Thoracic aorta (tissue), 2 donors: ENCODE measurements at regions not wholly inside any gene's neighbourhood (a gene's known extent, or its start where the extent isn't known, plus 50 kb on each side); places are given as distances from the start of the nearest gene placed in this dataset.

Experiments
- ATAC-seq: fragments of 150-250 bp; one replicate; pipeline ENCODE4 v1.8.0; 2017; ENCODE audit warnings: low read depth; ENCODE audit not compliant: insufficient number of reproducible peaks, low FRiP score
- DNase-seq: peaks from one replicate; pipeline ENCODE4 v3.0.0-alpha.2; 2020; ENCODE audit warnings: low spot score
- H3K27ac ChIP-seq, 2 donors: fragments of 200-600 bp; sonication (generic); 1 replicate in 1 of 2; 2 replicates in 1 of 2; pipeline ENCODE4 v1.5.1; 2016; ENCODE audit warnings: mild to moderate bottlenecking in 2 of 2, moderate library complexity in 2 of 2
- H3K27me3 ChIP-seq: fragments of 200-600 bp; sonication (generic); replicated peaks from 2 replicates; pipeline ENCODE4 v1.6.0; 2016; ENCODE audit warnings: mild to moderate bottlenecking; ENCODE audit not compliant: insufficient read depth
- H3K36me3 ChIP-seq: fragments of 200-600 bp; sonication (generic); one replicate; pipeline ENCODE4 v1.5.1; 2016
- H3K4me1 ChIP-seq, 2 donors: fragments of 200-600 bp; sonication (generic); 1 replicate in 1 of 2; 2 replicates in 1 of 2; pipeline versions ENCODE4 v1.5.1 to v1.6.0; 2016; ENCODE audit warnings: low read depth in 2 of 2, mild to moderate bottlenecking in 1 of 2; ENCODE audit not compliant: control insufficient read depth in 1 of 2
- H3K4me3 ChIP-seq: fragments of 200-600 bp; sonication (generic); 2 replicates; pipeline ENCODE4 v1.5.1; 2016; ENCODE audit warnings: mild to moderate bottlenecking
- H3K9me3 ChIP-seq: fragments of 200-600 bp; sonication (generic); 2 replicates; pipeline ENCODE4 v1.5.1; 2016
- CTCF ChIP-seq: fragments of 200-600 bp; sonication (generic); IDR thresholded peaks from one replicate; pipeline ENCODE4 v1.5.1; 2019; ENCODE audit warnings: antibody characterized with exemption

DNA sequence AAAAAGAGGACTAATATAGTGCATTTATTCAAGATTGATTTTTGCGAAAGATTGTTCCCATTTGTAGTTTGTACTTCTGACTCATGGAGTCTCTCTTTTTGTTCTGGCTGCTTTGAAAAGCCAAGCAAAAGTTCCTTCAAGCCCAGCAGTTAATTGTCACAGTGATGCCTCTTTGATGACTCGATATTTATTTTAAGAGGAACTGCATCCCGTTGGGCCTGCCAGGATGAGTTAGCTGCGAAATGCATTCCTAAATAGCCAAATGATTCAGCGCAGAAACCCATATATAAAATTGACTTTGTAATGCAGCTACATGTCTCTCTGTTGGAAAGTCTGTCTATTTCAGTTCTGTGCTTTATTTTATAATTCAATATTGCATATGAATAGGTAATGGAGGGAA is 295.1 kb downstream of the GBA3 start:
- no peak for TF ChIP-seq CTCF
- H3K4me1 ChIP-seq: no peaks in the 10 kb centered on the region
- ATAC-seq (no peak), DNase-seq (no peak)
- no peak overlapping the region for H3K4me3 ChIP-seq
- no peaks in the 10 kb centered on the region for H3K36me3 ChIP-seq
- no peaks in the 10 kb centered on the region for H3K27me3 ChIP-seq
- no peaks in the 10 kb centered on the region for H3K9me3 ChIP-seq
- no peak overlapping the region for H3K27ac ChIP-seq

- TF ChIP-seq CTCF: no peak
- Histone ChIP-seq H3K4me1 (no peaks in the 10 kb centered on the region), H3K27me3 (no peaks in the 10 kb centered on the region), H3K36me3 (no peaks in the 10 kb centered on the region), H3K4me3 (no peak overlapping the region), H3K9me3 (no peaks in the 10 kb centered on the region), H3K27ac (no peak overlapping the region)
- ATAC-seq (no peak), DNase-seq (no peak)
Observed at GRCh38 chr4:22986881-22987280, 294.1 kb downstream of the GBA3 start.

GRCh38 chr4:22986262-22986661 is 293.5 kb downstream of the GBA3 start:
- no peak for TF ChIP-seq CTCF
- H3K36me3 ChIP-seq: no peaks in the 10 kb centered on the region
- no peaks in the 10 kb centered on the region for H3K27me3 ChIP-seq
- H3K4me3 ChIP-seq: no peak overlapping the region
- H3K9me3 ChIP-seq: no peaks in the 10 kb centered on the region
- ATAC-seq: no peak
- no peaks in the 10 kb centered on the region for H3K4me1 ChIP-seq
- no peak overlapping the region for H3K27ac ChIP-seq
- DNase-seq: no peak

- Histone ChIP-seq H3K4me3 (no peak overlapping the region), H3K36me3 (no peaks in the 10 kb centered on the region), H3K4me1 (no peaks in the 10 kb centered on the region), H3K27ac (no peak overlapping the region), H3K27me3 (no peaks in the 10 kb centered on the region), H3K9me3 (no peaks in the 10 kb centered on the region)
- DNase-seq (no peak), ATAC-seq (no peak)
- TF ChIP-seq CTCF: no peak
Observed at GRCh38 chr4:22984390-22984789, 291.7 kb downstream of the GBA3 start.

- Histone ChIP-seq H3K27ac (no peak overlapping the region), H3K4me3 (no peak overlapping the region), H3K36me3 (no peaks in the 10 kb centered on the region), H3K27me3 (no peaks in the 10 kb centered on the region), H3K9me3 (no peaks in the 10 kb centered on the region), H3K4me1 (no peaks in the 10 kb centered on the region)
- no peak for TF ChIP-seq CTCF
- ATAC-seq (no peak), DNase-seq (no peak)
Observed at GRCh38 chr4:22978656-22979055, 285.9 kb downstream of the GBA3 start.
